Astrocyte (in vitro differentiated cells and primary cell): ENCODE measurements at regions not wholly inside any gene's neighbourhood (a gene's known extent, or its start where the extent isn't known, plus 50 kb on each side); places are given as distances from the start of the nearest gene placed in this dataset.
A peak's percentile ranks its signal among the peaks of the same experiment; 100 is the strongest.

Experiments
- DNase-seq: peaks from one replicate; pipeline ENCODE4 v3.0.0-alpha.2; 2010; ENCODE audit warnings: low read depth
- FAIRE-seq: peaks from 2 replicates; lab custom pipeline; 2011; peaks lifted over from hg19 to GRCh38; lab: Jason Lieb, UNC
- H2AFZ ChIP-seq: 2 replicates; pipeline ENCODE4 v1.6.0; 2012; ENCODE audit warnings: low read depth, low read length, inconsistent platforms
- H3K27ac ChIP-seq: 2 replicates; pipeline ENCODE4 v1.5.1; 2011; ENCODE audit warnings: low read depth, low read length, inconsistent platforms
- H3K27me3 ChIP-seq: 2 replicates; pipeline ENCODE4 v1.6.0; 2011; ENCODE audit warnings: low read length, inconsistent platforms; ENCODE audit not compliant: insufficient read depth
- H3K36me3 ChIP-seq: 2 replicates; pipeline ENCODE4 v1.5.1; 2011; ENCODE audit warnings: low read length, inconsistent platforms; ENCODE audit not compliant: insufficient read depth
- H3K4me1 ChIP-seq: 2 replicates; pipeline ENCODE4 v1.5.1; 2011; ENCODE audit warnings: low read length, inconsistent platforms; ENCODE audit not compliant: insufficient read depth
- H3K4me2 ChIP-seq: 2 replicates; pipeline ENCODE4 v1.6.0; 2012; ENCODE audit warnings: low read length, inconsistent platforms
- H3K4me3 ChIP-seq: 2 replicates; pipeline ENCODE4 v1.5.1; 2011; ENCODE audit warnings: low read depth, mild to moderate bottlenecking, low read length, inconsistent platforms; ENCODE audit not compliant: insufficient read depth
- H3K79me2 ChIP-seq: 2 replicates; pipeline ENCODE4 v1.6.0; 2012; ENCODE audit warnings: mild to moderate bottlenecking, low read length, inconsistent platforms; ENCODE audit not compliant: insufficient read depth
- H3K9ac ChIP-seq: 2 replicates; pipeline ENCODE4 v1.6.0; 2012; ENCODE audit warnings: mild to moderate bottlenecking, low read length, inconsistent platforms
- H3K9me3 ChIP-seq: 2 replicates; pipeline ENCODE4 v1.5.1; 2012; ENCODE audit warnings: low read depth, mild to moderate bottlenecking, low read length, inconsistent platforms; ENCODE audit not compliant: insufficient read depth
- H4K20me1 ChIP-seq: 2 replicates; pipeline ENCODE4 v1.6.0; 2012; ENCODE audit warnings: low read length, inconsistent platforms; ENCODE audit not compliant: insufficient read depth
- H3K27ac Mint-ChIP-seq: one replicate; pipeline ENCODE4 v1.8.0; 2021; ENCODE audit warnings: mild to moderate bottlenecking, mixed read lengths; ENCODE audit not compliant: unreplicated experiment
- H3K27me3 Mint-ChIP-seq: one replicate; pipeline ENCODE4 v1.8.0; 2021; ENCODE audit warnings: low read depth, mixed read lengths; ENCODE audit not compliant: unreplicated experiment
- H3K36me3 Mint-ChIP-seq: one replicate; pipeline ENCODE4 v1.8.0; 2021; ENCODE audit warnings: low read depth, mixed read lengths; ENCODE audit not compliant: unreplicated experiment
- H3K4me1 Mint-ChIP-seq: one replicate; pipeline ENCODE4 v1.8.0; 2021; ENCODE audit warnings: low read depth, mixed read lengths; ENCODE audit not compliant: unreplicated experiment
- H3K4me3 Mint-ChIP-seq: one replicate; pipeline ENCODE4 v1.8.0; 2021; ENCODE audit warnings: mild to moderate bottlenecking, moderate library complexity, mixed read lengths; ENCODE audit not compliant: unreplicated experiment
- H3K9me3 Mint-ChIP-seq: one replicate; pipeline ENCODE4 v1.8.0; 2021; ENCODE audit warnings: mild to moderate bottlenecking, mixed read lengths; ENCODE audit not compliant: unreplicated experiment
- CTCF ChIP-seq: IDR thresholded peaks from 2 replicates; pipeline ENCODE4 v1.5.1; 2011; ENCODE audit warnings: low read depth, mild to moderate bottlenecking, inconsistent platforms, low read length, moderate library complexity; ENCODE audit not compliant: insufficient read depth
- EZH2 ChIP-seq: IDR thresholded peaks from 2 replicates; pipeline ENCODE4 v1.6.1; 2012; ENCODE audit warnings: mild to moderate bottlenecking, low read length, inconsistent platforms; ENCODE audit not compliant: insufficient read depth

DNA sequence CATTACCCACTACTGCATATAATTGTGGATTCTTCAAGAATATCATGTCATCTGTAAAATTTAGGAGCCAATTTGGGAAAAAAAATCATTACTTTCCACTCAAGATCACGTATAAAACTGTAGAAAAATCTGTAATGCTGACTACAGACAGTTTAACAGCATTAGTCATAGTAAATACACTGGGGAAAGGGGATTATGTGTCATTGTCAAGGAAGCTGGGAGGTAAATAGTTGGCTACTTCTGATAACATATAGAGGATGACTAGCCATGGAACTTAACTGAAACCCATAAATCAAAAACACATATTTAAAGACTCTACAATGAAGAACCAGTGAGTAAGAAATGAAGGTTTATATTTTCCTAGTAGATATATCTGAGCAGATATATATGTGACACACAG lies 1666.4 kb upstream of the IGFBP7 start:
- H3K4me2 ChIP-seq, result peak overlapping the region; percentile 43
- H4K20me1 ChIP-seq, result no peaks in the 10 kb centered on the region
- H3K9me3 ChIP-seq, result no peaks in the 10 kb centered on the region
- TF ChIP-seq EZH2 (no peak), CTCF (no peak)
- no peaks in the 10 kb centered on the region for H3K79me2 ChIP-seq
- DNase-seq (peak; percentile 8), FAIRE-seq (no peak)
- no peaks in the 10 kb centered on the region for H3K4me1 ChIP-seq
- peak overlapping the region; percentile 18 for H3K27ac ChIP-seq
- no peak overlapping the region for H2AFZ ChIP-seq
- no peak overlapping the region for H3K4me3 ChIP-seq
- Mint-ChIP-seq H3K36me3 (no peaks in the 10 kb centered on the region), H3K4me3 (no peak overlapping the region), H3K27ac (peak overlapping the region; percentile 63), H3K27me3 (no peaks in the 10 kb centered on the region), H3K4me1 (peaks cover 13% of the 10 kb centered on the region), H3K9me3 (no peaks in the 10 kb centered on the region)
- H3K36me3 ChIP-seq, result no peaks in the 10 kb centered on the region
- H3K9ac ChIP-seq, result no peak overlapping the region
- no peaks in the 10 kb centered on the region for H3K27me3 ChIP-seq

DNA sequence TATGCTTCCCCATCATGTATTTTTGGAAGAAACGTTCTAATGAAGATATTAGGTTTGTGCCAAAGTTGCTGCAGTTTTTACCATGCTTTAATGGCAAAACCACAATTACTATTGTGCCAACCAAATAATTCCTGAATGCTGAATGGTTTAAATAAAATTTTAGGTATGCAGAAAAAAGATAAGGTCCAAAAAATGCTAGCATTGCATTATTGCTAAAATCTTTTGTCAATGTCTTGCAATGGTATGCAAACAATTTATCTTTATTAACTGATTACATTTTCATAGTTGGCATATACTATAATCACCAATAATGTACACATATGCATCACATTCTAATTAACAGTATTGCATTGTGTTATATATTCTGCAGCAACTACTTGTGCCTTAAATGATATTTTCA lies 1657.4 kb upstream of the IGFBP7 start:
- Histone ChIP-seq H4K20me1 (no peaks in the 10 kb centered on the region), H3K4me1 (no peaks in the 10 kb centered on the region), H2AFZ (no peak overlapping the region), H3K27ac (no peak overlapping the region), H3K4me2 (no peak overlapping the region), H3K27me3 (no peaks in the 10 kb centered on the region), H3K9me3 (no peaks in the 10 kb centered on the region), H3K36me3 (no peaks in the 10 kb centered on the region), H3K4me3 (no peak overlapping the region), H3K9ac (no peak overlapping the region), H3K79me2 (no peaks in the 10 kb centered on the region)
- DNase-seq (no peak), FAIRE-seq (no peak)
- Mint-ChIP-seq H3K27ac (no peak overlapping the region), H3K9me3 (no peaks in the 10 kb centered on the region), H3K4me3 (no peak overlapping the region), H3K27me3 (no peaks in the 10 kb centered on the region), H3K4me1 (no peaks in the 10 kb centered on the region), H3K36me3 (no peaks in the 10 kb centered on the region)
- TF ChIP-seq EZH2 (no peak), CTCF (no peak)

DNA sequence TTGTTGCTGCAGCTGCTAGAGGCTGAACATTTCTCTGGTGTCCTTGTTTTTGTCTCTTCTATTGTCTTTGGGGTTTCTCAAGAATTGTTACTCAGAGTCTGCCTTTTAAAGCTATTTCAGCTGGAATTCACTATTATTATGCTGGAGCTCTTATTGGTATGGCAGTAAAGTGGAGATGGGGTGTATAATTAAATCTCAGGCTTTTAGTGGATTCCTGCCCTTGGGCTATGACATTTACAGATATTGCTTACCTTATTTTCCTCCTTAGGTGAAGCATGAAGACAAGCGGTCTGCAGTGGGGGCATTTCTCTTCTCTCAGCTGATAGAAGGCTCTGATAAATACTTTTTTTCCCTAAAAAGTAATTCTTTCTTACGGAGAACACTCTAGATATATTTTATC lies 1656.6 kb upstream of the IGFBP7 start:
- DNase-seq (no peak), FAIRE-seq (no peak)
- no peaks in the 10 kb centered on the region for H3K27me3 ChIP-seq
- no peaks in the 10 kb centered on the region for H3K9me3 Mint-ChIP-seq
- no peak overlapping the region for H3K9ac ChIP-seq
- no peak overlapping the region for H2AFZ ChIP-seq
- no peaks in the 10 kb centered on the region for H3K4me1 ChIP-seq
- H3K27ac Mint-ChIP-seq, result no peak overlapping the region
- H4K20me1 ChIP-seq, result no peaks in the 10 kb centered on the region
- no peaks in the 10 kb centered on the region for H3K4me1 Mint-ChIP-seq
- no peak overlapping the region for H3K4me2 ChIP-seq
- no peaks in the 10 kb centered on the region for H3K79me2 ChIP-seq
- no peak overlapping the region for H3K4me3 ChIP-seq
- no peak overlapping the region for H3K4me3 Mint-ChIP-seq
- H3K27me3 Mint-ChIP-seq, result no peaks in the 10 kb centered on the region
- H3K27ac ChIP-seq, result no peak overlapping the region
- H3K9me3 ChIP-seq, result no peaks in the 10 kb centered on the region
- no peaks in the 10 kb centered on the region for H3K36me3 ChIP-seq
- no peak for TF ChIP-seq CTCF
- no peak for TF ChIP-seq EZH2
- no peaks in the 10 kb centered on the region for H3K36me3 Mint-ChIP-seq
